Fibroblast of skin of left biceps (primary cell): ENCODE measurements at regions not wholly inside any gene's neighbourhood (a gene's known extent, or its start where the extent isn't known, plus 50 kb on each side); places are given as distances from the start of the nearest gene placed in this dataset.

ENCODE experiments used
- DNase-seq, 2 experiments: peaks; one replicate each; pipeline ENCODE4 v3.0.0-alpha.2; 2013; ENCODE audit warnings: low read depth in 2 of 2

- DNase-seq: peak in 1 of 2 experiments; percentile 3
Observed at GRCh38 chr3:22887664-22888291, 315.3 kb upstream of the UBE2E2 start.

GRCh38 chr3:22893101-22893500 lies 310.0 kb upstream of the UBE2E2 start:
- DNase-seq: no peak

GRCh38 chr3:22893644-22894325 lies 309.3 kb upstream of the UBE2E2 start:
- no peak for DNase-seq

GRCh38 chr3:22894865-22895264 lies 308.3 kb upstream of the UBE2E2 start:
- no peak for DNase-seq

- no peak for DNase-seq
Observed at GRCh38 chr3:22895671-22896070, 307.5 kb upstream of the UBE2E2 start.

GRCh38 chr3:22898558-22898957 lies 304.6 kb upstream of the UBE2E2 start:
- no peak for DNase-seq

GRCh38 chr3:22899441-22899840 lies 303.7 kb upstream of the UBE2E2 start:
- DNase-seq: no peak

- no peak for DNase-seq
Observed at GRCh38 chr3:22900296-22900695, 302.8 kb upstream of the UBE2E2 start.

GRCh38 chr3:22901684-22902083 lies 301.4 kb upstream of the UBE2E2 start:
- DNase-seq: no peak

- DNase-seq: no peak
Observed at GRCh38 chr3:22907161-22907780, 295.9 kb upstream of the UBE2E2 start.

- no peak for DNase-seq
Observed at GRCh38 chr3:22907796-22908195, 295.3 kb upstream of the UBE2E2 start.

- no peak for DNase-seq
Observed at GRCh38 chr3:22908989-22909507, 294.1 kb upstream of the UBE2E2 start.

GRCh38 chr3:22916933-22917332 lies 286.2 kb upstream of the UBE2E2 start:
- no peak for DNase-seq

GRCh38 chr3:22920006-22920405 lies 283.1 kb upstream of the UBE2E2 start:
- no peak for DNase-seq

GRCh38 chr3:22922317-22922716 lies 280.8 kb upstream of the UBE2E2 start:
- DNase-seq: no peak

GRCh38 chr3:22923711-22924110 lies 279.4 kb upstream of the UBE2E2 start:
- DNase-seq: no peak

- peak in 1 of 2 experiments; percentile 24 for DNase-seq
Observed at GRCh38 chr3:22928216-22929110, 274.7 kb upstream of the UBE2E2 start.

- DNase-seq: no peak
Observed at GRCh38 chr3:22933051-22933840, 269.9 kb upstream of the UBE2E2 start.

GRCh38 chr3:22933841-22934116 lies 269.3 kb upstream of the UBE2E2 start:
- no peak for DNase-seq

GRCh38 chr3:22935040-22935439 lies 268.1 kb upstream of the UBE2E2 start:
- no peak for DNase-seq

- no peak for DNase-seq
Observed at GRCh38 chr3:22937536-22937935, 265.6 kb upstream of the UBE2E2 start.
